HL-60 (cell line): ENCODE measurements at regions not wholly inside any gene's neighbourhood (a gene's known extent, or its start where the extent isn't known, plus 50 kb on each side); places are given as distances from the start of the nearest gene placed in this dataset.

Experiments used
- DNase-seq, 2 experiments: peaks; one replicate each; pipeline ENCODE4 v3.0.0-alpha.2; 2010 to 2020; ENCODE audit warnings: low read depth in 1 of 2, low spot score in 1 of 2
- H3K27ac ChIP-seq: fragments of 250-450 bp; sonication (Bioruptor Pico); replicated peaks from 2 replicates; pipeline ENCODE4 v1.5.1; 2020; ENCODE audit warnings: mild to moderate bottlenecking, moderate library complexity
- H3K27me3 ChIP-seq: fragments of 250-450 bp; sonication (Bioruptor Pico); 2 replicates; pipeline ENCODE4 v1.5.1; 2021; ENCODE audit warnings: mild to moderate bottlenecking, moderate library complexity; ENCODE audit not compliant: insufficient read depth, poor library complexity, severe bottlenecking
- H3K4me3 ChIP-seq: replicated peaks from 2 replicates; pipeline ENCODE4 v1.5.1; 2011; ENCODE audit warnings: mild to moderate bottlenecking, control low read depth, low read length; ENCODE audit not compliant: insufficient read depth
- GABPA ChIP-seq: IDR thresholded peaks from 2 replicates; pipeline ENCODE4 v1.6.1; 2012; ENCODE audit warnings: low read depth
- POLR2AphosphoS5 ChIP-seq: IDR thresholded peaks from 2 replicates; pipeline ENCODE4 v1.6.1; 2012; ENCODE audit warnings: low read depth
- SPI1 ChIP-seq: IDR thresholded peaks from 2 replicates; pipeline ENCODE4 v1.6.1; 2012; ENCODE audit warnings: low read depth, mild to moderate bottlenecking, borderline replicate concordance
- TF ChIP-seq, protein P1 (sequence below): IDR thresholded peaks from one replicate; pipeline ENCODE4 v1.5.1; 2011; ENCODE audit warnings: low read length, control low read depth, inconsistent platforms; ENCODE audit not compliant: insufficient read depth
- TF ChIP-seq, protein P2 (sequence below): IDR thresholded peaks from 2 replicates; pipeline ENCODE4 v1.6.1; 2012; ENCODE audit warnings: low read depth; ENCODE audit not compliant: insufficient replicate concordance

DNA sequence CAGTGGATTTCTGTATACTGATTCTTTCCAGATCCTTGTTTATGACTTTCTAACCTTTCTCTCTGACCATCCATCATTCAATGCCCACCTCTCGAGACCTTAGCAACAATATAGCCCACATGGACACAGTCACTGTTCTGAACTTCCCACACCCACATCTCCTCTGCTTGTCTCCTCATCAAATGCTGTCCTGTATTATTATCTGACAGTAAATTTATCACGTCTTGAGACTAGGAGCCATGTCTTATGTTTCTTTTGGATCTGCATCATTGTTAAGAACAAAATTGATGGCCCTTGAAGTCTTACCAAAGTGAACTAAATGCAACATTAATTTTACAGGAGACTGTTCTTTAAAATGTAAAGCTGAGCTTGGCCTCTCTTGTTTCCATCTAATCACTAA, 495.4 kb upstream of the KLF4 start:
- TF ChIP-seq, protein P1, sequence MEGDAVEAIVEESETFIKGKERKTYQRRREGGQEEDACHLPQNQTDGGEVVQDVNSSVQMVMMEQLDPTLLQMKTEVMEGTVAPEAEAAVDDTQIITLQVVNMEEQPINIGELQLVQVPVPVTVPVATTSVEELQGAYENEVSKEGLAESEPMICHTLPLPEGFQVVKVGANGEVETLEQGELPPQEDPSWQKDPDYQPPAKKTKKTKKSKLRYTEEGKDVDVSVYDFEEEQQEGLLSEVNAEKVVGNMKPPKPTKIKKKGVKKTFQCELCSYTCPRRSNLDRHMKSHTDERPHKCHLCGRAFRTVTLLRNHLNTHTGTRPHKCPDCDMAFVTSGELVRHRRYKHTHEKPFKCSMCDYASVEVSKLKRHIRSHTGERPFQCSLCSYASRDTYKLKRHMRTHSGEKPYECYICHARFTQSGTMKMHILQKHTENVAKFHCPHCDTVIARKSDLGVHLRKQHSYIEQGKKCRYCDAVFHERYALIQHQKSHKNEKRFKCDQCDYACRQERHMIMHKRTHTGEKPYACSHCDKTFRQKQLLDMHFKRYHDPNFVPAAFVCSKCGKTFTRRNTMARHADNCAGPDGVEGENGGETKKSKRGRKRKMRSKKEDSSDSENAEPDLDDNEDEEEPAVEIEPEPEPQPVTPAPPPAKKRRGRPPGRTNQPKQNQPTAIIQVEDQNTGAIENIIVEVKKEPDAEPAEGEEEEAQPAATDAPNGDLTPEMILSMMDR: no peak
- TF ChIP-seq POLR2AphosphoS5: no peak
- no peak overlapping the region for H3K27ac ChIP-seq
- H3K27me3 ChIP-seq: no peaks in the 10 kb centered on the region

DNA sequence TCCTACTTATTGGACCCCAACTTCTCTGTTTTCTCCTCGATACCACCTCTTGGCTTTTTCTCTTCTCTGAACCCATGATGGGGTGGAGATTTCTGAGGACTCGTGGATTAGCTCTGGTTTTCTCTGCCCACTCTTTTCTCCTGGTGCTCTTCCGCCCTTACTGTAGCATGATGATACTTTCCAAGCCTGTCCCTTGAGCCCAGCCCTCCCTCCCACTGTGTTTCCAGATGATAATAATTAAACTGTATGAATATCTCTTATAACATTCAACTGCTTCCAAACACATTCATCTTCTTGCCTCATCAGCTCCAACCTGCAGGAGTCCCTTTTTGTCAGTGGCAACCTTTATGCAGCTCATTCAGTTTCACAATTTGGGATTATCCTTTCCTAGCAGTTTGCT, 494.2 kb upstream of the KLF4 start:
- no peak for DNase-seq
- no peak overlapping the region for H3K27ac ChIP-seq
- TF ChIP-seq POLR2AphosphoS5: no peak
- no peak for TF ChIP-seq SPI1
- TF ChIP-seq, protein P1: no peak
- TF ChIP-seq, protein P2, sequence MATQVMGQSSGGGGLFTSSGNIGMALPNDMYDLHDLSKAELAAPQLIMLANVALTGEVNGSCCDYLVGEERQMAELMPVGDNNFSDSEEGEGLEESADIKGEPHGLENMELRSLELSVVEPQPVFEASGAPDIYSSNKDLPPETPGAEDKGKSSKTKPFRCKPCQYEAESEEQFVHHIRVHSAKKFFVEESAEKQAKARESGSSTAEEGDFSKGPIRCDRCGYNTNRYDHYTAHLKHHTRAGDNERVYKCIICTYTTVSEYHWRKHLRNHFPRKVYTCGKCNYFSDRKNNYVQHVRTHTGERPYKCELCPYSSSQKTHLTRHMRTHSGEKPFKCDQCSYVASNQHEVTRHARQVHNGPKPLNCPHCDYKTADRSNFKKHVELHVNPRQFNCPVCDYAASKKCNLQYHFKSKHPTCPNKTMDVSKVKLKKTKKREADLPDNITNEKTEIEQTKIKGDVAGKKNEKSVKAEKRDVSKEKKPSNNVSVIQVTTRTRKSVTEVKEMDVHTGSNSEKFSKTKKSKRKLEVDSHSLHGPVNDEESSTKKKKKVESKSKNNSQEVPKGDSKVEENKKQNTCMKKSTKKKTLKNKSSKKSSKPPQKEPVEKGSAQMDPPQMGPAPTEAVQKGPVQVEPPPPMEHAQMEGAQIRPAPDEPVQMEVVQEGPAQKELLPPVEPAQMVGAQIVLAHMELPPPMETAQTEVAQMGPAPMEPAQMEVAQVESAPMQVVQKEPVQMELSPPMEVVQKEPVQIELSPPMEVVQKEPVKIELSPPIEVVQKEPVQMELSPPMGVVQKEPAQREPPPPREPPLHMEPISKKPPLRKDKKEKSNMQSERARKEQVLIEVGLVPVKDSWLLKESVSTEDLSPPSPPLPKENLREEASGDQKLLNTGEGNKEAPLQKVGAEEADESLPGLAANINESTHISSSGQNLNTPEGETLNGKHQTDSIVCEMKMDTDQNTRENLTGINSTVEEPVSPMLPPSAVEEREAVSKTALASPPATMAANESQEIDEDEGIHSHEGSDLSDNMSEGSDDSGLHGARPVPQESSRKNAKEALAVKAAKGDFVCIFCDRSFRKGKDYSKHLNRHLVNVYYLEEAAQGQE: no peak
- no peak for TF ChIP-seq GABPA
- H3K4me3 ChIP-seq: no peak overlapping the region
- H3K27me3 ChIP-seq: no peaks in the 10 kb centered on the region

More for the DNA sequence above, 495.4 kb upstream of the KLF4 start:
- DNase-seq: no peak
- H3K4me3 ChIP-seq: no peak overlapping the region

DNA sequence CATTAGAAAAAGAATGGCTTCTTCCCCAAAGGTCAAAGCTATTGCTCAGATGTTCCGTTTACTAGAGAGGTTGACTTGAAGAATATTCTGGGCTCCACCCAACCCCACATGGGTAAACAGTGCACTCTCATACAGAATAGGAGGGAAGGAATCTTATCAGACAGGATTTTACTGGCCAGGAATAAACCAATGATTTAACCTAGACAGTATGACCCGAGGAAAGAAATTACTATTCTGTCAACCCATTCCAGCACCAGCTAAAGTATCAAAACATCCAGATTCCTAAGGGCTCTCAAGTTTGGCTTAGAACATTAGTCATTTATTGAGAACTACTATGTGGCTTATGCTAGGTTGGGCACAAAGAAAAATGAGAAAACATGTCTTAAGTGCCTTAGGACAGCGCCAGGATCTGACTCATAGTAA, 493.6 kb upstream of the KLF4 start:
- Histone ChIP-seq H3K4me3 (no peak overlapping the region), H3K27me3 (no peaks in the 10 kb centered on the region), H3K27ac (no peak overlapping the region)
- TF ChIP-seq, protein P2: no peak
- TF ChIP-seq GABPA (no peak), SPI1 (no peak), POLR2AphosphoS5 (no peak)
- TF ChIP-seq, protein P1: no peak
- DNase-seq: no peak

DNA sequence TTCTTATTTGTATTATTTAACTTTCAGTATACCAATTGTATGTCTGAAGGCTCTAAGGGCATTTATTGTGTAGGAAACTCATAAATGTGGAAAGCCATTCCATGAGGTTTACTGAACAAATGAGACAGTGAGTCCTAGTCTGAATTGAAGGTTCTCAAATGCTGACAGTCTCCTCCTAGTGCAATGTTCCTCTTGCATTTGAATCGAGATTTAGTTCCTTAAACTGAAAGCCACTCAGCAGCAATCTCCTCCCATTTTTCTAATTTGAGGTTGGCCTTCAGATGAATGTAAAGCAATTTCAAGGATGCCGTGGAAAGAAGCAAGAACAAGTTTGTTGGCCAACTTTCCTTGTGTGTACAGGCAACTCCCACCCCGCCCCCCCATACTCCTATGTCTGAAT, 493.2 kb upstream of the KLF4 start:
- no peak overlapping the region for H3K27ac ChIP-seq
- no peaks in the 10 kb centered on the region for H3K27me3 ChIP-seq
- DNase-seq: peak in 1 of 2 experiments; percentile 36
- no peak overlapping the region for H3K4me3 ChIP-seq
- TF ChIP-seq, protein P2: no peak
- TF ChIP-seq POLR2AphosphoS5 (no peak), GABPA (no peak)
